Activated CD8-positive, alpha-beta T cell treated with anti-CD3 and anti-CD28 coated beads, Interleukin-2, amount 10 ng/mL, durations not matched to agents 7 days and 5 days (primary cell): ENCODE measurements at regions not wholly inside any gene's neighbourhood (a gene's known extent, or its start where the extent isn't known, plus 50 kb on each side); places are given as distances from the start of the nearest gene placed in this dataset.
"Not testable (repeated sequence)": the region's sequence is repeated elsewhere in the genome, so short reads cannot be mapped to it uniquely, and the experiment has no call there.

Source experiments
- ATAC-seq: fragments of 150-1000 bp; cut with Tn5 transposase; one replicate; pipeline ENCODE4 v1.10.0; 2021; ENCODE audit warnings: moderate library complexity
- CTCF ChIA-PET: fragments of 350-600 bp; sonication (Branson Sonifier 250); formaldehyde crosslinking; loops from one replicate; lab custom pipeline; 2021; ENCODE audit warnings: antibody characterized with exemption; lab: Charles Lee
- POLR2A ChIA-PET: fragments of 350-600 bp; sonication (Branson Sonifier 250); formaldehyde crosslinking; loops from one replicate; lab custom pipeline; 2021; ENCODE audit warnings: antibody characterized with exemption; lab: Charles Lee
- DNase-seq: peaks from one replicate; pipeline ENCODE4 v3.0.0-alpha.2; 2020
- H3K27ac Mint-ChIP-seq: one replicate; pipeline ENCODE4 v1.8.0; 2021; ENCODE audit warnings: mild to moderate bottlenecking, mixed read lengths
- H3K27me3 Mint-ChIP-seq: one replicate; pipeline ENCODE4 v1.8.0; 2021; ENCODE audit warnings: low read depth, mixed read lengths
- H3K36me3 Mint-ChIP-seq: one replicate; pipeline ENCODE4 v1.8.0; 2021; ENCODE audit warnings: low read depth, mixed read lengths
- H3K4me1 Mint-ChIP-seq: one replicate; pipeline ENCODE4 v1.8.0; 2021; ENCODE audit warnings: low read depth, mixed read lengths
- H3K4me3 Mint-ChIP-seq: one replicate; pipeline ENCODE4 v1.8.0; 2021; ENCODE audit warnings: mild to moderate bottlenecking, mixed read lengths
- H3K9me3 Mint-ChIP-seq: one replicate; pipeline ENCODE4 v1.8.0; 2022; ENCODE audit warnings: mixed read lengths; ENCODE audit not compliant: insufficient read depth

DNA sequence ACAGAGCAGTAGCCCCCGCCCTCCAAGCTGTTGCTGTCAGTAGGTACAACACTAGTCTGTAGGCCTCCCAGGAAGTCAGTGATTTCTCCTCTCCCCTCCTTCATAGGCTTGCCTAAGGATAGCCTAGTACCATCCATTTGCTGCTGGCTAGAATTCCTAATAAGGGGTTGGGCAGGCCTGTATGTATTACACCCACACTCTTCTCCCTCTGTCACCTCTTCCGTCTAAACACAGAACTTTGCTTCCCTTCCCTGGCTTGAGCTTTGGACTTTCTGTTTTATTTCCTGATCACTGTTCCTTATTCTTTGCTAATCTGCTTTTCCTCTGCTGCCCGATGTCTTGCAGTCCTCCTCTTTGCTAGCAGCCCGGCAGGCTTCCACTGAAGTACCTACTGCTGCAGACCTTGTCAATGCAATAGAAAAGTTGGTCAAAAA, 93.4 kb upstream of the UMPS start:
- CTCF ChIA-PET, result interaction anchor here (0.9 to 3.4 kb wide), 3 partner anchors 8 to 52 kb away, joined by 3 to 13 read pairs (median 4); no protein-coding TSS in a partner anchor
- ATAC-seq, result no peak
- Mint-ChIP-seq H3K36me3 (peaks cover 11% of the 10 kb centered on the region), H3K9me3 (no peaks in the 10 kb centered on the region), H3K27me3 (peaks cover 19% of the 10 kb centered on the region), H3K27ac (peak overlapping the region; percentile 57), H3K4me1 (peaks cover 73% of the 10 kb centered on the region), H3K4me3 (no peak overlapping the region)
- DNase-seq, result no peak
- POLR2A ChIA-PET, result no interaction called here

DNA sequence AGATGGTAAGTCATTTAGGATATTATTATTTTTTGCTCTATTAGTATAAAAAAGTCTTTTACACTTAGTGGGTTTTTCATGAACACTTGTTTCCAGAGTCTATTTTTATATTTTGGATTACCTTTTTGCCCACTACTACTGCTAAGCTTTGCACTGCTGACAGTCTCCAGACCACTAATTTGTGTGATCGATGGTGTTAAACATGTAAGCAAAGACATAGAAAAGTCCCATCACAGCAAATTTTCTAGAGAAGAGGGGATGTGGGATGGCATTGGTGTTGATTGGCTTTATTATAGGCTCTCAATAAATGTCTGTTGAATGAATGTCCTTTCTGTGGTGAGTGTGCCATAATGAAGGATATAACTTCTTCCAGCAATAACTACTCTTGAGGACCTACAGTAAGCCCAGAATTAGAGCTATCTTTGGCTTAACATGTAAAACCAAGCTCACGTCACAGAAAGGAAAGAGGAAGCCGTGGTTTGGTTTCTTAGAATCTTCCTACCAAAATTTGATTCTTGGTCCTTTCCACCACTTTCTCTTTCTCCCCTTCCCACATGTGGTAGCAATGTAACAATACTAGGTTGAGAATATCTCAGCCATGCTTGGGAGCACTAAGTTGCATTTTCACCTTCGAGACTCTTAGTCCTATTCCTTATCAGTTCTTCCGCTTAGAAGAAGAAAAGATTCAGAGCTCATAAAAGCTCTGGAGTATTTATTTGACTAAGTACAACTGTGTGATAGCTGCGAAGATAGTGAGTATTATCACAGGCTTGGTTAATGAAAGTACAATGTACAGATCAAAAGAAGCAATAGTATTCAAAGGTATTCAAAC, 90.6 kb upstream of the UMPS start:
- ChIA-PET CTCF (interaction anchor here (0.8 to 1.9 kb wide), 7 partner anchors 10 to 79 kb away, joined by 3 to 10 read pairs (median 3); no protein-coding TSS in a partner anchor), POLR2A (interaction anchor here (0.6 to 1.5 kb wide), 3 partner anchors 13 to 156 kb away, joined by 3 to 5 read pairs (median 3); partner anchors contain the start of gene UMPS)
- DNase-seq (peak; percentile 58), ATAC-seq (peak; percentile 83)
- no peaks in the 10 kb centered on the region for H3K9me3 Mint-ChIP-seq
- H3K27ac Mint-ChIP-seq, result peak overlapping the region; percentile 84
- H3K36me3 Mint-ChIP-seq, result peaks cover 13% of the 10 kb centered on the region
- H3K4me3 Mint-ChIP-seq, result peak overlapping the region; percentile 61
- peaks cover 79% of the 10 kb centered on the region for H3K4me1 Mint-ChIP-seq
- peaks cover 14% of the 10 kb centered on the region for H3K27me3 Mint-ChIP-seq

DNA sequence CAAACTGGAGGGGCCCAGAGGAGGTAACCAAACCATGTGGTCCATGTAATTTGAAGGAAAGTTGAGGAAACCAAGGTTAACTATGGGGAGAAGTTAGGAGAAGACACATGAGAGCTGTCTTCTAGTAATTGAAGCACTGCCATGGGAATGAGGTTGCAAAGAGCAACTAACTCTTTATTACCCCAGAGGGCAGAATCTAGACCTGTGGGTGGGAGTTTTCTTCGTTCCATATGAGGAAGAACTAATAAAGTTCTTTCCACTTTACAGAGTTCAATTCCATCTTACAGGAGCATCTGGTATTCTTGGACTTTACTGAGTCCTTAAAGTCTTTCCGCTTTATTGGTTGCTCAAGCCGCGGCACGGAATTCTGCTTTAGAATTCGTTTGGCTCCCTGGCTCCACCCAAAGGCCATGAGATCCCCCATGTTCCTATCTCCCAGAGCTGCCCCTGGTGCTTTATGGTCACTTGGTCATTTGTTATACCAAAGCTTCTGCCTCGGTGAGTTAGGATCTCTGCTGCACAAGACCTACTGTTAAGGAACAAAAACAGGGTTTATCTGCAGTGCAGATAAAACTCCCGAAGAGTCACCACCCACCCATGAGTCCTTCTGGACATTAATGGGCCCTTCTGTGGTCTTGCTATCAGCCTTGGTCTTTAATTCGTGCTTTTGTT, 89.5 kb upstream of the UMPS start:
- Mint-ChIP-seq H3K27ac (peak overlapping the region; percentile 84), H3K27me3 (peaks cover 16% of the 10 kb centered on the region), H3K4me3 (no peak overlapping the region), H3K9me3 (no peaks in the 10 kb centered on the region), H3K4me1 (peaks cover 77% of the 10 kb centered on the region), H3K36me3 (peaks cover 16% of the 10 kb centered on the region)
- no peak for DNase-seq
- no peak for ATAC-seq
- CTCF ChIA-PET, result interaction anchor here (1.2 to 1.9 kb wide), 5 partner anchors 10 to 48 kb away, joined by 3 to 10 read pairs (median 4); no protein-coding TSS in a partner anchor
- POLR2A ChIA-PET, result no interaction called here

DNA sequence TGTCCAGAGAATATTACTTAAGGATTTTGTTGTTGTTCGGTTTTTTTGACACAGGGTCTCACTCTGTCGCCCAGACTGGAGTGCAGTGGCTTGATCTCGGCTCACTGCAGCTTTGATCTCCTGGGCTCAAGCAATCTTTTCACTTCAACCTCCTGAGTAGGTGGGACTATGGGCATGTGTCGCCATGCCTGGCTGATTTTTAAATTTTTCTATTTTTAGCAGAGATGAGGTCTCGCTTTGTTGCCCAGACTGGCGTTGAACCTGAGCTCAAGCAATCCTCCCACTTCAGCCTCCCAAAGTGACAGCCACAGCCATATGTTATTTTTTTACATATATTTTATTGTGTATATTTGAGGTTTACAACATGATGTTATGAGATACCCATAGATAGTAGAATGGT, 86.8 kb upstream of the UMPS start:
- Mint-ChIP-seq H3K27ac (no peak overlapping the region), H3K36me3 (peaks cover 14% of the 10 kb centered on the region), H3K4me3 (no peak overlapping the region), H3K4me1 (peaks cover 53% of the 10 kb centered on the region), H3K9me3 (no peaks in the 10 kb centered on the region), H3K27me3 (peaks cover 20% of the 10 kb centered on the region)
- POLR2A ChIA-PET, result no interaction called here
- CTCF ChIA-PET, result no interaction called here
- no peak for ATAC-seq
- no peak for DNase-seq

DNA sequence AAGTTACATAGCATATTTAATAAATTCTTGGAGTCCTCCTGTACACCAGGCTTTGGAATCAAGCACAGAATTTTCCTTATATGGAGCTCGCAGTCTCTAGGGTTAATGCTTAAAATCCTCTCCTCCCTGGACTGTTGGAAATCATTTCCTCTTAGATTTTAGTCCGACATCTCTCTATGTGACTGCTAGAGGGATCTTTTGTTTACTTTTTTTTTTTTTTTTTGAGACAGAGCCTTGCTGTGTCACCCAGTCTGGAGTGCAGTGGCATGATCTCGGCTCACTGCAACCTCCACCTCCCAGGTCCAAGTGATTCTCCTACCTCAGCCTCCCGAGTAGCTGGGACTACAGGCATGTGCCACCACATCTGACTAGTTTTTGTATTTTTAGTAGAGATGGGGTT, 84.1 kb upstream of the UMPS start:
- Mint-ChIP-seq H3K27me3 (peaks cover 20% of the 10 kb centered on the region), H3K4me1 (peaks cover 49% of the 10 kb centered on the region)
- H3K27ac Mint-ChIP-seq, H3K36me3 Mint-ChIP-seq, DNase-seq, POLR2A ChIA-PET, ATAC-seq, H3K4me3 Mint-ChIP-seq, H3K9me3 Mint-ChIP-seq: not testable (repeated sequence)
- CTCF ChIA-PET, result interaction anchor here (1.5 kb wide), 1 partner anchor 10 kb away, joined by 4 read pairs; no protein-coding TSS in a partner anchor

DNA sequence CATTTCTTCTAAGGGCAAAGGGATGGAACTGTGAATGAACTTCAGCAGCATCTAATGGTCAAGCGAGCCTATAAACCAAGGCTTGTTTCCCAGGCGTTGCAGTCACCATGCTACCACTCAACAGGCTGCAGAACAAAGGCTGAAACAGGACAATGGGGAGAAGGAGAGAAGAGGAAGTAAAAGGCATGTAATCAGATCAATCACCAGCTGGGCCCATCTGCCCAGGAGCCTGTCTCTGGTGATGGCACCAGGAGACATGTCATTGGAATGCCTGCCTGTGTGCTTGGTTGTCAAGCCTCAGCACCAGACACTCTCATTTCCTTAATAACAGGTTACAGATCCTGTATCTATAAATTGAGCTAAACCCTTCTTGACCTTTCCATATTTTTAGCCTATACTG, 81.7 kb upstream of the UMPS start:
- Mint-ChIP-seq H3K4me3 (no peak overlapping the region), H3K9me3 (no peaks in the 10 kb centered on the region), H3K27ac (no peak overlapping the region), H3K36me3 (peaks cover 13% of the 10 kb centered on the region), H3K4me1 (peaks cover 53% of the 10 kb centered on the region), H3K27me3 (peaks cover 11% of the 10 kb centered on the region)
- ChIA-PET CTCF (interaction anchor here (1.4 kb wide), 1 partner anchor 28 kb away, joined by 3 read pairs; no protein-coding TSS in a partner anchor), POLR2A (no interaction called here)
- DNase-seq (no peak), ATAC-seq (no peak)

DNA sequence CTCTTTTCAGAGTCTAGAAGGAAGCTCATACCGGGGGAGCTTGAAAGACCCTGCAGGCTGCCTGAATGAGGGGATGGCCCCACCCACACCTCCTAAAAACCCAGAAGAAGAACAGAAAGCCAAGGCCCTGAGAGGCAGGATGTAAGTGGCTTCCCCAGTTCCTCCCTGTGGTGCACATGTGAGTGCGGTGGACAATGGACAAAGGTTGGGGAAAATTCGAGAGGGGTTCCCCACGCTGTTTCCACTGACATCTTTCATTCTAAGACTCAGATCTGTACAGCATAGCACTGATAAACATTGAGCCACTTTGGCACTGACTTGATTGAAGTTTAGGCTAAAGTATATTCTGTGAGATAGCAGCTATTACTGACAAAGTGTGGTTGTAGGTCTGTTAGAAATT, 79.5 kb upstream of the UMPS start:
- ChIA-PET POLR2A (no interaction called here), CTCF (interaction anchor here (0.7 to 1.5 kb wide), 5 partner anchors 9 to 38 kb away, joined by 3 to 4 read pairs (median 3); no protein-coding TSS in a partner anchor)
- peak; percentile 69 for ATAC-seq
- Mint-ChIP-seq H3K4me3 (peak overlapping the region; percentile 1), H3K36me3 (peaks cover 4% of the 10 kb centered on the region), H3K27me3 (peaks cover 5% of the 10 kb centered on the region), H3K9me3 (no peaks in the 10 kb centered on the region), H3K4me1 (peaks cover 46% of the 10 kb centered on the region), H3K27ac (peak overlapping the region; percentile 26)
- DNase-seq, result peak; percentile 35

DNA sequence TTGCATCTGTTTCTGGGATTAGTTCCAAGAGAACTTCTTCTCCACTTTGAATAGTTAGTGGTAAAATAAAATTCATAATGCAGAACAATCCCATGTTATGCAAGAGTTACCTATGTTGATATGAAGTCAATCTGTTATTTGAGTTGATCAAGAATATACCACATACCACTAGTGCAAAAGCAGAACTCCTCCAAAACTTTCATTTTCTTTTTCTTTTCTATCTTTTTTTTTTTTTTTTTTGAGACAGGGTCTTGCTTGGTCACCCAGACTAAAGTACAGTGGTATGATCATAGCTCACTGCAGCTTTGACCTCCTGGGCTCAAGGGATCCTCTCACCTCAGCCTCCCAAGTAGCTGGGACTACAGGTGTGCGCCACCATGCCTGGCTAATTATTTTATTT, 78.8 kb upstream of the UMPS start:
- H3K36me3 Mint-ChIP-seq, H3K27me3 Mint-ChIP-seq, POLR2A ChIA-PET, DNase-seq, H3K27ac Mint-ChIP-seq, H3K9me3 Mint-ChIP-seq, H3K4me3 Mint-ChIP-seq: not testable (repeated sequence)
- CTCF ChIA-PET, result interaction anchor here (1.2 to 3.3 kb wide), 3 partner anchors 18 to 37 kb away, joined by 3 to 11 read pairs (median 4); no protein-coding TSS in a partner anchor
- peak; percentile 12 for ATAC-seq
- H3K4me1 Mint-ChIP-seq, result peaks cover 46% of the 10 kb centered on the region

DNA sequence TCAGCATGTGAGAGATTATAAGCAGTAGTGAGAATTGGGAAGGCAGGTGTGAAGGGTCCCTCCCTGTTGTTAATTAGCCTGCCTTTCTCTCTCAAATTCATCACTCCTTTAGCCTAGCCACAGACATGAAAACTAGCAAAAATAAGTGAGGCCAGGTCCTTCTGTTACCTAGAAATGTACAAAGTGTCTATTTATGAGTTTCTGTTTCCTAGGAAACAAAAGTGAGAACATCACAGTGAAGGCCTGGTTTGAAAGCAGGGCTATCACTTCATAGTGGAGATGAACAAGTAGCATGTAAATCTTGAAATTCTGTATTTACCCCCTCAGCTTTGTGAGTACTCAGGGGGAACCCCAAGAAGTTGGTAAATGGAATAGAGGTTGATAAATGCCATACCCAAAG, 78.2 kb upstream of the UMPS start:
- POLR2A ChIA-PET, result interaction anchor here (1.0 kb wide), 1 partner anchor 13 kb away, joined by 3 read pairs; no protein-coding TSS in a partner anchor
- ATAC-seq, result peak; percentile 79
- no peaks in the 10 kb centered on the region for H3K9me3 Mint-ChIP-seq

DNA sequence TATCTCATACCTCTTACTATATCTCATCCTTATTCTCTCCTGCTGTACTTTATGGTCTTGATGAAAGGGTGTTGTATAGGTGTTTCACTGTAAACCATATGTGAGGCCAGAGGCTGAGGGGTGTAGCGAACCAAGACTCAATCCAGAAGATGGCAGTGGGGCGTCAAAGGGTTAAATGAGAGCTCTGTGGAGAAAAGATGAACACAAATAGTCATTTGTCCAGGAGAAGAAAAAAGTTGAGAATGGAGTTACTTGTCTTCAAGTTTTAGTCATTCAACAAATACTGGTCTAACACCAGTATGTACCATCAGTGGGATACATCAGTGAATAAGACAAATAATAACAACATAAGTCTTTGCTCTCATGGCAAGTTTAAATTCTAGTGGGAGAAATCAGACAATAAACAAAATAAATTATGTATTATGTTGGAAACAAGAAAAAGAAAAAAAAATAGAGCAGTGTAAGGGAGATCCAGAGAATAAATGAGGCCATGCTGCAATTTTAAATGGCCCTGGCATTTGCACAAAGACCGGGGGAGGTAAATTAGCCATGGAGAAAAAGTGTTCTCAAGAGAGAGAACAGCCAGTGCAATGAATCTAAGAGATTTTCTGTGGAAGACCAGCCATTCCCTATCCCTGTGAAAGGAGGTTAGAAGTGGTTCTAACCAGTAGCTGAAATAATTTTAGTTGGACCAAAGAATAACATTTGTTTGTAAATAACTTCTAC, 77.0 kb upstream of the UMPS start:
- ATAC-seq (no peak), DNase-seq (no peak)
- H3K27ac Mint-ChIP-seq, result no peak overlapping the region
- POLR2A ChIA-PET, result no interaction called here
- H3K4me1 Mint-ChIP-seq, result peaks cover 59% of the 10 kb centered on the region
- peaks cover 4% of the 10 kb centered on the region for H3K27me3 Mint-ChIP-seq
- CTCF ChIA-PET, result interaction anchor here (0.6 to 3.3 kb wide), 5 partner anchors 13 to 94 kb away, joined by 3 to 11 read pairs (median 4); no protein-coding TSS in a partner anchor
- no peaks in the 10 kb centered on the region for H3K9me3 Mint-ChIP-seq
- no peak overlapping the region for H3K4me3 Mint-ChIP-seq
- H3K36me3 Mint-ChIP-seq, result peaks cover 4% of the 10 kb centered on the region

More for the DNA sequence above, 78.2 kb upstream of the UMPS start:
- H3K27ac Mint-ChIP-seq, result peak overlapping the region; percentile 33
- H3K36me3 Mint-ChIP-seq, result peaks cover 4% of the 10 kb centered on the region
- peaks cover 48% of the 10 kb centered on the region for H3K4me1 Mint-ChIP-seq
- no peak for DNase-seq
- CTCF ChIA-PET, result interaction anchor here (1.1 to 3.3 kb wide), 4 partner anchors 12 to 93 kb away, joined by 3 to 11 read pairs (median 4); no protein-coding TSS in a partner anchor
- no peak overlapping the region for H3K4me3 Mint-ChIP-seq
- H3K27me3 Mint-ChIP-seq, result peaks cover 5% of the 10 kb centered on the region
